Liver (tissue), 3 donors: ENCODE measurements at regions not wholly inside any gene's neighbourhood (a gene's known extent, or its start where the extent isn't known, plus 50 kb on each side); places are given as distances from the start of the nearest gene placed in this dataset.

Experiments
- CTCF ChIP-seq: fragments of 150-350 bp; IDR thresholded peaks from 2 replicates; pipeline ENCODE4 v1.5.1; 2017; ENCODE audit warnings: improper control_type of control experiment, low read depth, low read length; ENCODE audit not compliant: missing input control
- EGR1 ChIP-seq, 2 donors: IDR thresholded peaks; 2 replicates each; pipeline ENCODE4 v1.6.1; 2016 to 2018; ENCODE audit warnings: antibody characterized with exemption in 2 of 2, low read depth in 2 of 2
- FOXA2 ChIP-seq: IDR thresholded peaks from 2 replicates; pipeline ENCODE4 v1.6.1; 2016; ENCODE audit warnings: antibody characterized with exemption
- GABPA ChIP-seq, 2 donors: IDR thresholded peaks in 1 of 2; conservative IDR thresholded peaks in 1 of 2; 2 replicates each; pipeline ENCODE4 v1.6.1; 2016; ENCODE audit warnings: antibody characterized with exemption in 2 of 2, mild to moderate bottlenecking in 1 of 2, moderate library complexity in 1 of 2
- HNF4A ChIP-seq, 2 donors: conservative IDR thresholded peaks; 2 replicates each; pipeline ENCODE4 v1.6.1; 2016; ENCODE audit warnings: antibody characterized with exemption in 2 of 2, mild to moderate bottlenecking in 2 of 2
- JUND ChIP-seq, 2 donors: IDR thresholded peaks; 2 replicates each; pipeline ENCODE4 v1.6.1; 2016; ENCODE audit warnings: antibody characterized with exemption in 2 of 2
- MAX ChIP-seq: IDR thresholded peaks from 2 replicates; pipeline ENCODE4 v1.6.1; 2016; ENCODE audit warnings: antibody characterized with exemption
- RAD21 ChIP-seq, 2 donors: IDR thresholded peaks; 2 replicates each; pipeline ENCODE4 v1.6.1; 2016; ENCODE audit warnings: antibody characterized with exemption in 2 of 2, mild to moderate bottlenecking in 2 of 2
- REST ChIP-seq: IDR thresholded peaks from 2 replicates; pipeline ENCODE4 v1.6.1; 2016; ENCODE audit warnings: antibody characterized with exemption, mild to moderate bottlenecking
- SP1 ChIP-seq: IDR thresholded peaks from 2 replicates; pipeline ENCODE4 v1.6.1; 2018; ENCODE audit warnings: antibody characterized with exemption, mild to moderate bottlenecking
- TAF1 ChIP-seq: conservative IDR thresholded peaks from 2 replicates; pipeline ENCODE4 v1.6.1; 2016; ENCODE audit warnings: antibody characterized with exemption, mild to moderate bottlenecking
- YY1 ChIP-seq: IDR thresholded peaks from 2 replicates; pipeline ENCODE4 v1.6.1; 2016; ENCODE audit warnings: antibody characterized with exemption, mild to moderate bottlenecking
- ZBTB33 ChIP-seq: IDR thresholded peaks from 2 replicates; pipeline ENCODE4 v1.6.1; 2016; ENCODE audit warnings: antibody characterized with exemption
- donor health status: healthy.
- donor health status: healthy.

- TF ChIP-seq REST (no peak), CTCF (no peak), MAX (no peak), HNF4A (conservative IDR thresholded peaks at IDR 0.05) (no peak), JUND (IDR thresholded peaks at IDR 0.05) (no peak), EGR1 (IDR thresholded peaks at IDR 0.05; ENCODE audit: low read depth in 2 of 2) (no peak), TAF1 (no peak), SP1 (no peak), GABPA (IDR thresholded peaks at IDR 0.05 in 1 of 2, conservative IDR thresholded peaks at IDR 0.05 in 1 of 2) (no peak), ZBTB33 (no peak), RAD21 (IDR thresholded peaks at IDR 0.05) (no peak), YY1 (no peak), FOXA2 (no peak)
Measured at GRCh38 chr4:147246096-147246495, 234.8 kb upstream of the EDNRA start.
